ENCODE measurements at regions not wholly inside any gene's neighbourhood (a gene's known extent, or its start where the extent isn't known, plus 50 kb on each side); places are given as distances from the start of the nearest gene placed in this dataset.
A peak's percentile ranks its signal among the peaks of the same experiment; 100 is the strongest.

DNA sequence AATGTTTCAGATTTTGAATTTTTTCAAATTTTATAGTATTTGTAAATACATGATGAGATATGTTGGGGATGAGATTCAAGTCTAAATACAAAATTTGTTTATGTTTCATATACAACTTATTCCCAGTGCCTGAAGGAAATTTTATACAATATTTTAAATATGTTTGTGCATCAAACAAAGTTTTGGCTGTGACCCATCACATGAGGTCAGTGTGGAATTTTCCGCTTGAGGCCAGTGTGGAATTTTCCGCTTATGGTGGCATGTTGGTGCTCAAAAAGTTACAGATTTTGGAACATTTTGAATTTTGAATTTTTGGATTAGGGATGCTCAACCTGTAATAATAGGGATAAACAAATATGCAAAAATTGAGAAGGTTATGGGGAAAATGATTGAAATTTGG lies 356.6 kb upstream of the JAG1 start (continued):
- TF ChIP-seq AR (CRISPR knock-in tag; IDR thresholded peaks at IDR 0.05) (no peak), STAT6 (CRISPR knock-in tag; conservative IDR thresholded peaks at IDR 0.05; ENCODE audit: low read depth) (no peak), ESRRA (CRISPR knock-in tag; IDR thresholded peaks at IDR 0.05; ENCODE audit: borderline replicate concordance) (no peak), NFATC4 (CRISPR knock-in tag; IDR thresholded peaks at IDR 0.05) (no peak)

- CTCF ChIA-PET, result no interaction called here
- TF ChIP-seq GTF2I (CRISPR knock-in tag; conservative IDR thresholded peaks at IDR 0.05) (no peak), FOXJ3 (CRISPR knock-in tag; IDR thresholded peaks at IDR 0.05; ENCODE audit: borderline replicate concordance) (no peak), ZNF281 (CRISPR knock-in tag; IDR thresholded peaks at IDR 0.05) (no peak), ZNF317 (CRISPR knock-in tag; IDR thresholded peaks at IDR 0.05; ENCODE audit: borderline replicate concordance, low read depth) (no peak), STAT6 (CRISPR knock-in tag; conservative IDR thresholded peaks at IDR 0.05; ENCODE audit: low read depth) (no peak), CREB1 (CRISPR knock-in tag; IDR thresholded peaks at IDR 0.05) (no peak)
- TF ChIP-seq, protein P1, sequence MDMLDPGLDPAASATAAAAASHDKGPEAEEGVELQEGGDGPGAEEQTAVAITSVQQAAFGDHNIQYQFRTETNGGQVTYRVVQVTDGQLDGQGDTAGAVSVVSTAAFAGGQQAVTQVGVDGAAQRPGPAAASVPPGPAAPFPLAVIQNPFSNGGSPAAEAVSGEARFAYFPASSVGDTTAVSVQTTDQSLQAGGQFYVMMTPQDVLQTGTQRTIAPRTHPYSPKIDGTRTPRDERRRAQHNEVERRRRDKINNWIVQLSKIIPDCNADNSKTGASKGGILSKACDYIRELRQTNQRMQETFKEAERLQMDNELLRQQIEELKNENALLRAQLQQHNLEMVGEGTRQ (CRISPR knock-in tag; IDR thresholded peaks at IDR 0.05), result no peak
- DNase-seq (ENCODE audit: low spot score) (no peak), ATAC-seq (no peak)
- POLR2A ChIA-PET, result no interaction called here
- Mint-ChIP-seq H3K36me3 (no peaks in the 10 kb centered on the region), H3K9me3 (peaks cover 20% of the 10 kb centered on the region), H3K27ac (no peak overlapping the region), H3K4me3 (no peak overlapping the region), H3K27me3 (ENCODE audit: low read depth) (no peaks in the 10 kb centered on the region), H3K4me1 (no peaks in the 10 kb centered on the region)
Measured at GRCh38 chr20:11031300-11031699, 357.5 kb upstream of the JAG1 start.

DNA sequence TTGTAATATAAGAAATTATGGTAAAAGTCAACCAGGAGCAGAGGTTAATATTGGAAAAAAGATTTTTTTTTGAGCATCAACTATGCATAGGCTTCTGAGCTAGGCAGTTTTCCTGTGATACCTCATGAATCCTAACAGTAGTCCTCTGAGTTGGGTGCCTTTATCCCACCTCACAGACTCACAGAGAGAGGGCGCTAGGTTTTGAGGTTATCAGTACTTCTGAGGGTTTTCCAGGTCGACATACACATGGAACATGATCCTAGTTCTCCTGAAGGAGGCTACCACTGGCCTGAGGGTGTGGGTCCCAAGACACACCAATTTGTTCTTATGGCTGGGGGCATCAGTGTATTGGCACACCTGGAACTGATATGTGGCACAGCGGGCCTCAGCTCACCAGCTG lies 358.8 kb upstream of the JAG1 start:
- CTCF ChIA-PET, result no interaction called here
- ATAC-seq, result peak; percentile 91
- peaks cover 20% of the 10 kb centered on the region for H3K9me3 Mint-ChIP-seq
- no peak overlapping the region for H3K27ac Mint-ChIP-seq
- H3K27me3 Mint-ChIP-seq (ENCODE audit: low read depth), result no peaks in the 10 kb centered on the region
- H3K4me1 Mint-ChIP-seq, result no peaks in the 10 kb centered on the region
- no peaks in the 10 kb centered on the region for H3K36me3 Mint-ChIP-seq
- H3K4me3 Mint-ChIP-seq, result no peak overlapping the region
- peak; percentile 13 for DNase-seq (ENCODE audit: low spot score)
- POLR2A ChIA-PET, result no interaction called here
- TF ChIP-seq TEAD1 (CRISPR knock-in tag; IDR thresholded peaks at IDR 0.05) (no peak), FOXJ3 (CRISPR knock-in tag; IDR thresholded peaks at IDR 0.05; ENCODE audit: borderline replicate concordance) (no peak), STAT6 (CRISPR knock-in tag; conservative IDR thresholded peaks at IDR 0.05; ENCODE audit: low read depth) (no peak), RELA (CRISPR knock-in tag; IDR thresholded peaks at IDR 0.05; ENCODE audit: borderline replicate concordance) (no peak), ZNF263 (CRISPR knock-in tag; IDR thresholded peaks at IDR 0.05; ENCODE audit: low read depth) (no peak), TEAD4 (CRISPR knock-in tag; IDR thresholded peaks at IDR 0.05) (no peak), TCF7 (CRISPR knock-in tag; IDR thresholded peaks at IDR 0.05; ENCODE audit: low read depth) (no peak)
- TF ChIP-seq, protein P2, sequence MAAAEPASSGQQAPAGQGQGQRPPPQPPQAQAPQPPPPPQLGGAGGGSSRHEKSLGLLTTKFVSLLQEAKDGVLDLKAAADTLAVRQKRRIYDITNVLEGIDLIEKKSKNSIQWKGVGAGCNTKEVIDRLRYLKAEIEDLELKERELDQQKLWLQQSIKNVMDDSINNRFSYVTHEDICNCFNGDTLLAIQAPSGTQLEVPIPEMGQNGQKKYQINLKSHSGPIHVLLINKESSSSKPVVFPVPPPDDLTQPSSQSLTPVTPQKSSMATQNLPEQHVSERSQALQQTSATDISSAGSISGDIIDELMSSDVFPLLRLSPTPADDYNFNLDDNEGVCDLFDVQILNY (CRISPR knock-in tag; IDR thresholded peaks at IDR 0.05), result no peak
